ENCODE measurements at regions not wholly inside any gene's neighbourhood (a gene's known extent, or its start where the extent isn't known, plus 50 kb on each side); places are given as distances from the start of the nearest gene placed in this dataset.
A peak's percentile ranks its signal among the peaks of the same experiment; 100 is the strongest.
"Not testable (repeated sequence)": the region's sequence is repeated elsewhere in the genome, so short reads cannot be mapped to it uniquely, and the experiment has no call there.

- TF ChIP-seq, protein P1, sequence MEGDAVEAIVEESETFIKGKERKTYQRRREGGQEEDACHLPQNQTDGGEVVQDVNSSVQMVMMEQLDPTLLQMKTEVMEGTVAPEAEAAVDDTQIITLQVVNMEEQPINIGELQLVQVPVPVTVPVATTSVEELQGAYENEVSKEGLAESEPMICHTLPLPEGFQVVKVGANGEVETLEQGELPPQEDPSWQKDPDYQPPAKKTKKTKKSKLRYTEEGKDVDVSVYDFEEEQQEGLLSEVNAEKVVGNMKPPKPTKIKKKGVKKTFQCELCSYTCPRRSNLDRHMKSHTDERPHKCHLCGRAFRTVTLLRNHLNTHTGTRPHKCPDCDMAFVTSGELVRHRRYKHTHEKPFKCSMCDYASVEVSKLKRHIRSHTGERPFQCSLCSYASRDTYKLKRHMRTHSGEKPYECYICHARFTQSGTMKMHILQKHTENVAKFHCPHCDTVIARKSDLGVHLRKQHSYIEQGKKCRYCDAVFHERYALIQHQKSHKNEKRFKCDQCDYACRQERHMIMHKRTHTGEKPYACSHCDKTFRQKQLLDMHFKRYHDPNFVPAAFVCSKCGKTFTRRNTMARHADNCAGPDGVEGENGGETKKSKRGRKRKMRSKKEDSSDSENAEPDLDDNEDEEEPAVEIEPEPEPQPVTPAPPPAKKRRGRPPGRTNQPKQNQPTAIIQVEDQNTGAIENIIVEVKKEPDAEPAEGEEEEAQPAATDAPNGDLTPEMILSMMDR (IDR thresholded peaks at IDR 0.05; ENCODE audit: borderline replicate concordance), result no peak
- Histone ChIP-seq H3K27me3 (ENCODE audit: low read depth) (no peaks in the 10 kb centered on the region), H3K36me3 (no peaks in the 10 kb centered on the region), H3K27ac (replicated peaks) (no peak overlapping the region), H3K9me3 (replicated peaks) (peaks cover 15% of the 10 kb centered on the region), H3K4me1 (peaks cover 13% of the 10 kb centered on the region), H3K4me3 (no peak overlapping the region)
- intact Hi-C loops (cut with micrococcal nuclease), result no loop called here
- DNase-seq, result no peak
Measured at GRCh38 chr4:184335520-184335919, 117.8 kb upstream of the ENPP6 start.

DNA sequence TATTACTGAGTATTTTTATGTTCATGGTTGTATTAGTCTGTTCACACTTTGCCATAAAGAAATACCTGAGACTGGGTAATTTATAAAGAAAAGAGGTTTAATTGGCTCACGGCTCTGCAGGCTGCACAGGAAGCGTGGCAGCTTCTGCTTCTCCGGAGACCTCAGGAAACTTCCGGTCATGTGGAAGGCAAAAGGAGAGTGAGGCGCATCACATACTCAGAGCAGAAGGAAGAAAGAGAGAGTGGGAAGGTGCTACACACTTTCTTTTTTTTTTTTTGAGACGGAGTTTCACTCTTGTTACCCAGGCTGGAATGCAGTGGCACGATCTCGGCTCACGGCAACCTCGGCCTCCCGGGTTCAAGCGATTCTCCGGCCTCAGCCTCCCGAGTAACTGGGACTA lies 115.8 kb upstream of the ENPP6 start:
- DNase-seq; H3K27ac ChIP-seq (replicated peaks); H3K27me3 ChIP-seq (ENCODE audit: low read depth); H3K36me3 ChIP-seq; H3K4me1 ChIP-seq; H3K4me3 ChIP-seq; intact Hi-C loops (cut with micrococcal nuclease): not testable (repeated sequence)
- H3K9me3 ChIP-seq (replicated peaks), result peaks cover 15% of the 10 kb centered on the region

DNA sequence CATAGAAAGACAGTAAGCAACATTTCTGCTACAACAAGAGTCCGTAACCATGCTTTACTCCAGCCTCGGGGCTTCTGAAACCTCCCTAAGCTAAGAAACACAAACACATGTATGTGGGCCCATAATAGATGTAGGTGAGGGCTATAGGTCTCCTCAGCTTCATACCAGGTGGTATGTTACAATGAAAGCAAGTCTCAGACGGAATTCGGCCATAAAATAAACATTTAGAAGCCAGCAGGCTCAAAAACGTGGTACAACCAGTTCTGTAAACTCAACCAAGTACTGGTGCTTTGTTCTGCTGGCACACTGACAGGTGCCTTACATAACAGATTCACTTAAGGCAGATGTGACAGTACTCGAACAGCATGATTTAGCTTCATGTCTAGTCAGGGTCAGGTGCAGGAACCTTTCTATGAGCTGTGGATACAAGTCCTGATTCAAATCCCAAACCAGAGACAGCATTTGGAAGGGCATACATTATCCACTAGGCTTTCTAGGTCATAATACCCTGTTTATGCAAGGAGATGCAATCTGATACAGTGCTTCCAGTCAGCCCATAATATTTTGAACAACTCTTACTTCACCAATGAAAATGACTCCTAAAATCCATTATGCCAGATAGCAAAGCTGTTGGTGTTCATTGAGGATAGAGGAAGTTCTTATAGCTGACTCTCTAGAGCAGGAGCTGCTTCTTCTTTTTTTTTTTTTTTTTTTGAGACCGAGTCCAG lies 113.8 kb upstream of the ENPP6 start:
- Histone ChIP-seq H3K27me3 (ENCODE audit: low read depth) (no peaks in the 10 kb centered on the region), H3K36me3 (no peaks in the 10 kb centered on the region), H3K27ac (replicated peaks) (peak overlapping the region; percentile 52), H3K4me1 (peaks cover 9% of the 10 kb centered on the region), H3K4me3 (no peak overlapping the region), H3K9me3 (replicated peaks) (no peaks in the 10 kb centered on the region)
- intact Hi-C loops (cut with micrococcal nuclease), result no loop called here
- DNase-seq, result no peak
- TF ChIP-seq, protein P1 (IDR thresholded peaks at IDR 0.05; ENCODE audit: borderline replicate concordance), result no peak

- H3K4me3 ChIP-seq; H3K27ac ChIP-seq (replicated peaks); H3K36me3 ChIP-seq; H3K9me3 ChIP-seq (replicated peaks); intact Hi-C loops (cut with micrococcal nuclease); H3K27me3 ChIP-seq (ENCODE audit: low read depth); H3K4me1 ChIP-seq; DNase-seq: not testable (repeated sequence)
Measured at GRCh38 chr4:184330517-184331094, 112.9 kb upstream of the ENPP6 start.

GRCh38 chr4:184329659-184330400 lies 112.2 kb upstream of the ENPP6 start:
- peak; percentile 28 for DNase-seq
- TF ChIP-seq, protein P1 (IDR thresholded peaks at IDR 0.05; ENCODE audit: borderline replicate concordance), result no peak
- Histone ChIP-seq H3K27ac (replicated peaks) (no peak overlapping the region), H3K4me3 (no peak overlapping the region), H3K4me1 (peaks cover 9% of the 10 kb centered on the region), H3K27me3 (ENCODE audit: low read depth) (no peaks in the 10 kb centered on the region), H3K9me3 (replicated peaks) (no peaks in the 10 kb centered on the region), H3K36me3 (no peaks in the 10 kb centered on the region)
- intact Hi-C loops (cut with micrococcal nuclease), result no loop called here

DNA sequence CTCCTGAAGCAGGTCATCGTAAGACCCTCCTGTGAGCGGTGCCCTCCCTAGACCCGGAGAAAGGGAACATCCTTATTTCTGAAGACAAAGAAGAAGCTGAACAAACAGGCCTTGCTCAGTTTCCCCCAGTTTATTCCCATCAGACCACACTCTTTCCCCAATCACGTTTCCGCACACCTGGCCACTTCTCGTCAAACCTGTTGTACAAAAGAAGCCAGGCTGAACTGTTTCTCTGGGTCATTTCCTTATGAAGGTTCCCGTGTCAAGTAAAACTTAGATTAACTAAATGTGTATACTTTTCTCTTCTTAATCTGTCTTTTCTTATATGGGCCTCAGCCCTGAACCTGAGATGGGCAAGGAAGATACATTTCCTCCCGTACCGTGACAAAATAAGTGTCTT lies 111.6 kb upstream of the ENPP6 start:
- intact Hi-C loops (cut with micrococcal nuclease), result no loop called here
- no peaks in the 10 kb centered on the region for H3K27me3 ChIP-seq (ENCODE audit: low read depth)
- no peaks in the 10 kb centered on the region for H3K9me3 ChIP-seq (replicated peaks)
- H3K4me3 ChIP-seq, result no peak overlapping the region
- DNase-seq, result no peak
- TF ChIP-seq, protein P1 (IDR thresholded peaks at IDR 0.05; ENCODE audit: borderline replicate concordance), result no peak
- H3K36me3 ChIP-seq, result no peaks in the 10 kb centered on the region
- peaks cover 9% of the 10 kb centered on the region for H3K4me1 ChIP-seq
- H3K27ac ChIP-seq (replicated peaks), result no peak overlapping the region
